K562 (cell line): ENCODE measurements at regions not wholly inside any gene's neighbourhood (a gene's known extent, or its start where the extent isn't known, plus 50 kb on each side); places are given as distances from the start of the nearest gene placed in this dataset.

Experiments used
- ATAC-seq: fragments of 200-7000 bp; cut with Tn5 transposase; 3 replicates; pipeline ENCODE4 v1.9.1; 2020; ENCODE audit warnings: moderate library complexity
- BruUV-seq: library from RNA; stranded (reverse); fragments of 400-500 nt; replicated peaks from 2 replicates; lab custom pipeline; 2021; lab: Mats Ljungman, UMichigan
- CTCF ChIA-PET: fragments of 300-600 bp; formaldehyde crosslinking; extraction: SDS; loops from one replicate; lab custom pipeline; 2021; ENCODE audit warnings: low intra/inter-chr PET ratio; lab: Yijun Ruan, JAX
- POLR2A ChIA-PET: fragments of 300-600, 350-650 bp; sonication (Branson Sonifier 250); formaldehyde crosslinking; extraction: SDS; loops from one replicate; lab custom pipeline; 2021; ENCODE audit warnings: antibody characterized with exemption, inconsistent platforms; lab: Yijun Ruan, JAX
- DNase-seq, 4 experiments: peaks; one replicate each; pipeline versions ENCODE4 v3.0.0 to v3.0.0-alpha.2; 2011 to 2018; ENCODE audit warnings: low spot score in 3 of 4, mixed read lengths in 3 of 4; ENCODE audit errors: extremely low read depth in 1 of 4
- FAIRE-seq: peaks from 2 replicates; lab custom pipeline; 2011; peaks lifted over from hg19 to GRCh38; lab: Jason Lieb, UNC
- H2AFZ ChIP-seq: 2 replicates; pipeline ENCODE4 v1.6.0; 2011; ENCODE audit warnings: low read depth, low read length, control low read depth, inconsistent platforms
- H3K27ac ChIP-seq: fragments of 200-600 bp; 3 replicates; pipeline ENCODE4 v1.8.0; 2011; ENCODE audit warnings: low read depth, mild to moderate bottlenecking, control low read depth, inconsistent platforms, low read length, moderate library complexity, mixed read lengths; ENCODE audit errors: extremely low read depth
- H3K27me3 ChIP-seq, 2 experiments: fragments of 300-600 bp in 1 of 2; 2 replicates in 1 of 2; 3 replicates in 1 of 2; pipeline versions ENCODE4 v1.6.0 to v1.8.0; 2011; ENCODE audit warnings: inconsistent platforms in 2 of 2, low read length in 2 of 2, mild to moderate bottlenecking in 1 of 2, mixed read lengths in 1 of 2, moderate library complexity in 1 of 2; ENCODE audit not compliant: control insufficient read depth in 2 of 2, insufficient read depth in 2 of 2
- H3K36me3 ChIP-seq: fragments of 300-600 bp; 3 replicates; pipeline ENCODE4 v1.8.0; 2011; ENCODE audit warnings: mild to moderate bottlenecking, low read length, inconsistent platforms; ENCODE audit not compliant: control insufficient read depth, insufficient read depth
- H3K4me1 ChIP-seq, 2 experiments: fragments of 200-600 bp in 1 of 2; replicated peaks in 1 of 2; 2 replicates in 1 of 2; 3 replicates in 1 of 2; pipeline versions ENCODE4 v1.5.1 to v1.8.0; 2011; ENCODE audit warnings: inconsistent platforms in 2 of 2, low read length in 2 of 2, mild to moderate bottlenecking in 1 of 2, mixed read lengths in 1 of 2, moderate library complexity in 1 of 2; ENCODE audit not compliant: control insufficient read depth in 2 of 2, insufficient read depth in 2 of 2
- H3K4me2 ChIP-seq: 2 replicates; pipeline ENCODE4 v1.6.1; 2011; ENCODE audit warnings: low read length, control low read depth, inconsistent platforms, mixed read lengths; ENCODE audit not compliant: insufficient read depth
- H3K4me3 ChIP-seq: fragments of 200-600 bp; sonication (generic), shearing (Covaris generic); 2 replicates; pipeline ENCODE4 v1.5.1; 2016; ENCODE audit warnings: control low read depth, inconsistent platforms
- H3K79me2 ChIP-seq: fragments of 200-600 bp; 3 replicates; pipeline ENCODE4 v1.8.0; 2011; ENCODE audit warnings: low read length, inconsistent platforms; ENCODE audit not compliant: control insufficient read depth, insufficient read depth
- H3K9ac ChIP-seq, 2 experiments: 2 replicates each; pipeline versions ENCODE4 v1.6.0 to v1.6.1; 2011; ENCODE audit warnings: low read depth in 2 of 2, low read length in 2 of 2, control low read depth in 1 of 2, inconsistent platforms in 1 of 2, mild to moderate bottlenecking in 1 of 2, mixed read lengths in 1 of 2; ENCODE audit not compliant: insufficient read depth in 1 of 2
- H3K9me1 ChIP-seq: one replicate; pipeline ENCODE4 v1.6.0; 2011; ENCODE audit warnings: inconsistent platforms, mild to moderate bottlenecking, low read length, moderate library complexity; ENCODE audit not compliant: control insufficient read depth, insufficient read depth
- H3K9me3 ChIP-seq: replicated peaks from 2 replicates; pipeline ENCODE4 v1.5.1; 2011; ENCODE audit warnings: low read depth, low read length, inconsistent platforms; ENCODE audit not compliant: control insufficient read depth, insufficient read depth
- H4K20me1 ChIP-seq: replicated peaks from 2 replicates; pipeline ENCODE4 v1.6.1; 2011; ENCODE audit warnings: low read length, inconsistent platforms, mixed read lengths; ENCODE audit not compliant: control insufficient read depth, insufficient read depth
- FOXA1 ChIP-seq: fragments of 450-650 bp; IDR thresholded peaks from 2 replicates; pipeline ENCODE4 v1.6.1; 2016; ENCODE audit warnings: mild to moderate bottlenecking, borderline replicate concordance
- HSF4 ChIP-seq: fragments of 250-450 bp; sonication (Bioruptor Pico); IDR thresholded peaks from 2 replicates; pipeline ENCODE4 v2.1.2; 2022; ENCODE audit warnings: mild to moderate bottlenecking, moderate library complexity, borderline replicate concordance
- NFE2 ChIP-seq: IDR thresholded peaks from 2 replicates; pipeline ENCODE4 v1.6.1; 2014; ENCODE audit warnings: antibody characterized with exemption, low read depth
- RNF219 ChIP-seq: fragments of 250-450 bp; sonication (Bioruptor Pico); IDR thresholded peaks from 2 replicates; pipeline ENCODE4 v1.5.0; 2022; ENCODE audit warnings: mild to moderate bottlenecking
- TBL1XR1 ChIP-seq, 2 experiments: IDR thresholded peaks; 2 replicates each; pipeline ENCODE4 v1.6.1; 2012; ENCODE audit warnings: improper control_type of control experiment in 2 of 2, low read length in 2 of 2, mild to moderate bottlenecking in 1 of 2
- ZNF277 ChIP-seq: fragments of 250-450 bp; sonication (Bioruptor Pico); IDR thresholded peaks from 2 replicates; pipeline ENCODE4 v1.8.0; 2022; ENCODE audit warnings: inconsistent platforms, mild to moderate bottlenecking, moderate library complexity, borderline replicate concordance
- WGBS: fragments of 100-300 bp; shearing (Covaris generic); methylation state at CpG from one replicate; pipeline ENCODE4 v1.1.6; 2016; ENCODE audit warnings: low coverage, mixed read lengths; ENCODE audit not compliant: insufficient coverage; ENCODE audit errors: missing lambda C conversion rate; 5-methylcytosine and 5-hydroxymethylcytosine counted together
- in situ Hi-C: fragments of 300-500 bp; cut with MboI; formaldehyde crosslinking; loops from 4 replicates; pipeline ENCODE4 v1.15.0; 2018; ENCODE audit warnings: inconsistent platforms, mixed read lengths
- intact Hi-C: fragments of 100-400 bp; cut with micrococcal nuclease; formaldehyde crosslinking; loops from 2 replicates; pipeline ENCODE4 v1.14.2; 2022
- TF ChIP-seq, protein P1 (sequence below), 2 experiments: fragments of 450-650 bp in 1 of 2; sonication (generic) in 1 of 2; formaldehyde crosslinking in 1 of 2; IDR thresholded peaks; 2 replicates each; pipeline versions ENCODE4 v1.7.1 to v1.9.0; 2016 to 2022; ENCODE audit warnings: inconsistent platforms in 1 of 2, mild to moderate bottlenecking in 1 of 2, missing genetic modification reagents in 1 of 2

GRCh38 chr6:137549106-137549505 lies 54.9 kb upstream of the OLIG3 start:
- CTCF ChIA-PET = no interaction called here
- H3K27me3 ChIP-seq = no peaks in the 10 kb centered on the region; a peak in 1 of 5 replicates
- WGBS = 12% methylated on average over 2 of the region's 2 CpGs
- TF ChIP-seq, protein P1, sequence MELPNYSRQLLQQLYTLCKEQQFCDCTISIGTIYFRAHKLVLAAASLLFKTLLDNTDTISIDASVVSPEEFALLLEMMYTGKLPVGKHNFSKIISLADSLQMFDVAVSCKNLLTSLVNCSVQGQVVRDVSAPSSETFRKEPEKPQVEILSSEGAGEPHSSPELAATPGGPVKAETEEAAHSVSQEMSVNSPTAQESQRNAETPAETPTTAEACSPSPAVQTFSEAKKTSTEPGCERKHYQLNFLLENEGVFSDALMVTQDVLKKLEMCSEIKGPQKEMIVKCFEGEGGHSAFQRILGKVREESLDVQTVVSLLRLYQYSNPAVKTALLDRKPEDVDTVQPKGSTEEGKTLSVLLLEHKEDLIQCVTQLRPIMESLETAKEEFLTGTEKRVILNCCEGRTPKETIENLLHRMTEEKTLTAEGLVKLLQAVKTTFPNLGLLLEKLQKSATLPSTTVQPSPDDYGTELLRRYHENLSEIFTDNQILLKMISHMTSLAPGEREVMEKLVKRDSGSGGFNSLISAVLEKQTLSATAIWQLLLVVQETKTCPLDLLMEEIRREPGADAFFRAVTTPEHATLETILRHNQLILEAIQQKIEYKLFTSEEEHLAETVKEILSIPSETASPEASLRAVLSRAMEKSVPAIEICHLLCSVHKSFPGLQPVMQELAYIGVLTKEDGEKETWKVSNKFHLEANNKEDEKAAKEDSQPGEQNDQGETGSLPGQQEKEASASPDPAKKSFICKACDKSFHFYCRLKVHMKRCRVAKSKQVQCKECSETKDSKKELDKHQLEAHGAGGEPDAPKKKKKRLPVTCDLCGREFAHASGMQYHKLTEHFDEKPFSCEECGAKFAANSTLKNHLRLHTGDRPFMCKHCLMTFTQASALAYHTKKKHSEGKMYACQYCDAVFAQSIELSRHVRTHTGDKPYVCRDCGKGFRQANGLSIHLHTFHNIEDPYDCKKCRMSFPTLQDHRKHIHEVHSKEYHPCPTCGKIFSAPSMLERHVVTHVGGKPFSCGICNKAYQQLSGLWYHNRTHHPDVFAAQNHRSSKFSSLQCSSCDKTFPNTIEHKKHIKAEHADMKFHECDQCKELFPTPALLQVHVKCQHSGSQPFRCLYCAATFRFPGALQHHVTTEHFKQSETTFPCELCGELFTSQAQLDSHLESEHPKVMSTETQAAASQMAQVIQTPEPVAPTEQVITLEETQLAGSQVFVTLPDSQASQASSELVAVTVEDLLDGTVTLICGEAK (IDR thresholded peaks at IDR 0.05) = no peak
- TF ChIP-seq, protein P1 (CRISPR knock-in tag; IDR thresholded peaks at IDR 0.05) = no peak
- TF ChIP-seq ZNF277 (CRISPR knock-in tag) = no peak
- no peak for TF ChIP-seq FOXA1
- no peak for TF ChIP-seq RNF219 (CRISPR knock-in tag)
- no peak for TF ChIP-seq TBL1XR1 (IDR thresholded peaks at IDR 0.05; ENCODE audit: low read length in 2 of 2)
- no peak for TF ChIP-seq NFE2
- TF ChIP-seq HSF4 = no peak

More at GRCh38 chr6:137549106-137549505, 54.9 kb upstream of the OLIG3 start:
- no peak overlapping the region for H3K9ac ChIP-seq
- H3K9me3 ChIP-seq = no peaks in the 10 kb centered on the region
- intact Hi-C loops (no loop called here), in situ Hi-C loops (no loop called here)
- H3K4me1 ChIP-seq = no peaks in the 10 kb centered on the region
- DNase-seq (no peak), ATAC-seq (no peak), FAIRE-seq (no peak)
- no peak overlapping the region for H3K4me3 ChIP-seq
- H3K9me1 ChIP-seq = no peaks in the 10 kb centered on the region
- no peaks in the 10 kb centered on the region; the same call in 1 of the 2 replicates for H4K20me1 ChIP-seq
- no peak overlapping the region for H2AFZ ChIP-seq
- POLR2A ChIA-PET = interaction anchor here (0.6 kb wide), 1 partner anchor 176 kb away, joined by 3 read pairs; no protein-coding TSS in a partner anchor
- no peak overlapping the region for H3K27ac ChIP-seq
- no peak overlapping the region for H3K4me2 ChIP-seq
- no TSS peak for BruUV-seq
- H3K36me3 ChIP-seq = no peaks in the 10 kb centered on the region
- no peaks in the 10 kb centered on the region for H3K79me2 ChIP-seq
